ENCODE measurements at regions not wholly inside any gene's neighbourhood (a gene's known extent, or its start where the extent isn't known, plus 50 kb on each side); places are given as distances from the start of the nearest gene placed in this dataset.

- no peak for TF ChIP-seq CTCF (IDR thresholded peaks at IDR 0.05)
- TF ChIP-seq REST (IDR thresholded peaks at IDR 0.05; ENCODE audit: insufficient read depth in 1 of 2, low read depth in 2 of 2, low read length in 1 of 2): no peak
These were observed 226.3 kb upstream of the CIBAR2 start for GRCh38 chr16:85338638-85338982.
